Renal pelvis (tissue), 1 donor: ENCODE measurements at regions not wholly inside any gene's neighbourhood (a gene's known extent, or its start where the extent isn't known, plus 50 kb on each side); places are given as distances from the start of the nearest gene placed in this dataset.

Source experiments
- DNase-seq: peaks from one replicate; pipeline ENCODE4 v3.0.0-alpha.2; 2013

DNA sequence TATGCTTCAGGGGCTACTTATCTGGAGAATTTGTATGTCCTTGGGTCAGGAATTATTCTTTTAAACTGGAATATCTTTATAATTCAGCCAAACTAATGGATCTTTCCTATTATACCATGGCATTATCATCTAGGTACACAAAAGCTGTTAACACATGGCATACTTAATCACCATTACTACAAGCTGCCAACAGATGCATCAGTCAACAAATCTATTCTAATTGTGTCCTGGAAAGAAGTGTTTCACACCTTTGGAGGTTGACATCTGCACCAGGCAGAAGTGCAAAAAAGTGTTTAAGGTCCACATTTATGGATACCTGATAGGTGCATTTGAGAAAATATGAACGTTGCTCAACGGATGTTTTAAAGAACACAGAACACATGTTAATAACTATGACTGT, 470.2 kb upstream of the ADGRL2 start:
- DNase-seq, result no peak

DNA sequence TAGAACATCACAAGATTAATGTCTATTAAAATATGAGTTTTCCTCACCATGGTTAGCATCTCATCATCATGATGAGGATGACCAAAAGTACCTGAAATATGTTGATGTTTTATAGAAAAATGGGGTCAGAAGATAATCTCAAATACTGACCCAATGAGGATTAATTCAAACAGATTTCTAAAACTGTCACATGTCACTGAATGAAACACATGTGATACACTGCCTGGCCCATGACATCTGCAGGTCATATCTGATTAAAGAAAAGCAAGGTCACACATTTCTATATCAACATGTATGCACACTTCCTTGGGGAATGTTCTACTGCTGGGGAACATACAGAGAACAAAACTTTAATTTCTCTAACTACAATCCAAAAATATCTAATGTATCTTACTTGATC, 470.6 kb upstream of the ADGRL2 start:
- no peak for DNase-seq

DNA sequence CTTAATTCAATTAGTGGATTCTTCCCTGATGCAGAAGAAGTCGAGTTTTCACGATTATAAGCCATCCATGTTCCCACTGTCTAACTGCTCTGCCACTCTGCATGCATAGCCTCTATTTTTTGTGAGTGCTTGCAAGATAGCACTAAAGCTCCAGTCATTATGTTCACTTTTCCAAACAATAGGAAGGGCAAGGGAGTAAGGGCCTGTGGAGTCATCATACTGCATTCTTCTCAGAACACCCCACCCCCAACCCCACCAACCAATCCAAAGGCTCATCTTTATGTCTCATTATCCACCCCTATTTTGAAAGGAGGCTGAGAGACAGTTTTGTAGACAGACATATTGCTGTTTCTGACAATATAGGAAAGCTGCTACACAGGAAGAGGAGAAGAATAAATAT, 471.7 kb upstream of the ADGRL2 start:
- no peak for DNase-seq

DNA sequence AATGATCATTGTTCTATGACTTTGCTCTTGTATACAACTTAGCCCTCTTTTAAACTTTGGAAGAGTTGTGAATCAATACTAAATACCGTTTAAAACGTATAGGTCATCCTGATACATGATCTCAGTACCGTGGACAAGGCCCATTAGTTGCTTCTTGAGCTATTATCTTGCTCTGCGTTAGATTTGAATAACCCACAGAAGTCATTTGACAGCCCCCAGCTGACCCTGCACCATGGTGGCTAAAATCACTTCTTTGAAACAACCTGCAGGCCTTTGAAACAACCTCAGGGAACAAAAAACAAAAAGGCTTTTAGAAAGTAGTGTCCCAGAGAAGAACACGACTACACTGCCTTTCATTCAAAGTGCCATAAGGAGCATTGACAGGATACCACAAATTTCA, 473.0 kb upstream of the ADGRL2 start:
- no peak for DNase-seq

DNA sequence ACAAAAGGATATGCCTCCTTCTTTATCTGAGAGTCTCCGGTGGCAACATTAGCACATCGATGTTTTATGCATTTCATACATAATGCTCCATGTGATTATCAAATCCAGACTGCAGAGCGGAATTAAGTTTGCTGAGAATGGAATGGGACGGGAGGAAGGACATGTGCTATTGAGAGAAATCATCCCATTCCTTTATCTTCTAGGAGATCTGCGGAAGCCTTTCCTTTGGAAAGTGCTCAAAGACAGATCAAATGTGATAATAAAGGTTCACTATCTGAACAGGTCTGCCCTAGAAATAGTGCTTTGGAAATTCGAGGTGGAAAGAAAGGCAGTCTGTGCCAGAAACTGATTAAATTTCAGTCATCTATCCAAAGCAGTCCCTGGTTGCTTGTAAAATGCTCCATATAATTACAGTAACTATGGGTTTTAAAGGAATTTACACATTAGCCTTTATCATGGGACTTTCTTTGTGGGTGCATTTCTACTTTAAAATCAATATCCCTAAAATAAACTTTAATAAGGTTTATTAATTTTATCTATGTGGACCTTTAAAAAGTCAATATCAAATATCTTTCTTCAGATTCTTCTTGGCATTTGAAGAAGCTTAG, 473.5 kb upstream of the ADGRL2 start:
- DNase-seq, result no peak

DNA sequence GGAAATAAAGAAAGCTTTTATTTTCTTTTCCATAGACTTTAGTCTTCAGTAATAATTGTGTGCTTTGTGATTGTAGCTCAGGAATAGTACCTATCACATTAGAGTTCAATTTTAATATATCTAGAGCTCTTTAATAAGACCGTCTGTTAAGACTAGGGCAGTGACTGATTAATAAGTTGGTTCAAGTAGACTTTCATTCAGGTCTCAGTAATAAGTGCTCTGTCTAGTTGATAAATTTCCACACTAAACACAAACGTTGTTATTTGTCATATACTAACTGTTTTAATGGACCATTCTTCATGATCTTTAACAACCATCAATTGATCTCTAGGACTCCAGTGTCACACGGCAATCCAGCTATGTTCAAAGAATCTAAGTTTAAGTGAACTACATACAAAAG, 474.5 kb upstream of the ADGRL2 start:
- no peak for DNase-seq

DNA sequence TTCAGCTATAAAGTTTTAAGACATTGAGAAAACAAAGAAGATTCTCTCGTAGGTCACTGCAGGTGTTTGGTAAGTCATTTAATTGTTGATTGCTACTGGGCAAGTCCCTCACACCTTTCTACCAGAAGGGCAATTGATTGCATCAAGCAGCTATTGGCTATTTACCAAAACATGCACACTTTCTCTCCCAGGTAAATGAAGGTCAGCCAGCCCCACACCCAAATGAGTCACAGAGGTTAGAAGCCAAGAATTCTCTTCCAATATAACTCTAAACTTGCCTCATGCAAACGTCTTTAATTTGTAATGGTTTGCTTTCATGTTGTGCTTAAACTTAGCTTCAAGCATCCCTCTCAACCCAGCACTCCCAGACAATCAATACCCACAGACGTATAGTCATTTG, 475.3 kb upstream of the ADGRL2 start:
- DNase-seq, result no peak

DNA sequence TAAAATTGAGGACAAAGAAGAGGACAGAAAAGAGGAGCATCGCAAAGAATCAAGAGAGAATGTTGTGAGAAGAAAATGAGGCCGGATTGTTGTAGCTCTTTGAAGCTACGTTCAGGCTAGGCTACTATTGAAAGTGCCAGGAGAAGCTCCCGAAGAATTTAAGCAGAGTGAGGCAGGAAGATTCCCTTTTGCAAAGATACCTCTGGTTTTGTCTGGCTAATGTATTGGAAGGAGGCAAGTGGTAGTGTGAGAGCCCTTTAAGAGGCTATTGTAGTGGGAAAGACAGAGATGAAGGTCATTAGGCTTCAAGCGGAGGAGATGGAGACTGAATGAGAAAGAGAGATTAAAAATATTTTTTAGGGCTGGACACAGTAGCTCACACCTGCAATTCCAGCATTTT, 476.9 kb upstream of the ADGRL2 start:
- DNase-seq, result no peak

DNA sequence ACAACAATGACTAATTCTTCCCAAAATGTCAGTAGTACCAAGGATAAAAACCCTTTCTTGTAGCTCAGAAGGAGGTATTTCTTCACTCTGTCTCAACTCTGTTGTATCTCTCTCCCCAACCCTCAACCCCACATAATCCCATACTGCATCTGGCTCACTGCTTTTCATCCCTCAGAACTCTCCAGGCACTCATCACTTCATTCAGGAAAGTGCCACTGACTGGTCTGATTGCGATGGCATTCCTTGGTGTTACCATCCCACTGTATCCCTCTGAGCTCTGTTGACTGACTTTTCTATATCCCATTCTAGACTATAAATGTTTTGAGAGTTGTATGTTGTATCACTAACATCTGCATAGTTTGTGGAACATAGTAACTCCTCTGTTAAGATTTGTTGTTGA, 483.5 kb upstream of the ADGRL2 start:
- DNase-seq, result no peak

DNA sequence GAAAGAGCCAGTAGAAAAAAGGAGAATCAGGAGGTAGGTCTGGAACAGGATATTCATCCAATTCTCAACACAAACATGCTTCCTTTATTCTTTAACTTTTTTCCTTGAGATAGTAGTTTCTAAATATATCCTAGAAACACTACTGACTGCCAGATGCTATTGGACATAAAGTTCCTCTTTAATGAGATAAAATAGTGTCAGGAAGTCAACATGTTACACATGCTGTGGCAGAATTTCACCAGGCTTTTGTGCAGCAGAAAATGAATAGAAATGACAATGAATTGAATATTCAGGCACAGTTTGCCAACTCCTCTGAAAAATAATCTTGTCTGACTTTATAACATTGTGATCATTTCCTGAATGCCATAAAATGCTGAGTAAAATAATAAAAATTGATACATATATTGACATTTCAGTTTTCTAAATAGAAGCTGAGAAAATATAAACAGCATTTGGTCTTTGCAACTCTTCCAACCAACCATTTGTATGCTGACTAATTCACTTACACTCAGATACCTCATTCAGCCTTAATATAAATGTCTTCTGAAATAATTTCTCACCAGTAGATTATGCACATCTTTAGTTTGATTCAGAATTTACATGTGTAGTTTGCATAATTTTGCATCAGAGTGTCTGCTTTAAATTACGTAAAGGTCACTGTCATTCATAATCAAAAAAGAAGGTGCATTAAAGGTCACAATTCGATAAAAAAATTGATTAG, 486.1 kb upstream of the ADGRL2 start:
- no peak for DNase-seq

DNA sequence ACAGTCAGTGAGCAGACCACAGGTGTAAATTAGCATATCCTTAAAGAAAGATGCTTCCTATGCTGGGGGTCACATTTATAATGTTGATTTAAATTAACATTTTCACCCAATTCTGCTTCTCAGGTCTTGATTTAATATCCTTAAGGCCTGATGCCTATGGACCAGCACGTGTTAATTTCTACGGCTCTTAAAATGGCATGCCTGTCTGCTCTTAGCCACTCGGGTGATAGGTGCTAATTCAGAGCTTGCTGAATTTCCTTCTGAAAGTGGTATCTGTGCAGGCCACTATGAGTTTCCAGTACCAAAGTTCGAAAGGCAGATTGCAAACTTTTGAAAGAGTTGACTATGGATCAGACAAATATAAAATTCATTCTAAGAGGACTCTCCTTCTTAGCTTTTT, 487.4 kb upstream of the ADGRL2 start:
- DNase-seq, result no peak

DNA sequence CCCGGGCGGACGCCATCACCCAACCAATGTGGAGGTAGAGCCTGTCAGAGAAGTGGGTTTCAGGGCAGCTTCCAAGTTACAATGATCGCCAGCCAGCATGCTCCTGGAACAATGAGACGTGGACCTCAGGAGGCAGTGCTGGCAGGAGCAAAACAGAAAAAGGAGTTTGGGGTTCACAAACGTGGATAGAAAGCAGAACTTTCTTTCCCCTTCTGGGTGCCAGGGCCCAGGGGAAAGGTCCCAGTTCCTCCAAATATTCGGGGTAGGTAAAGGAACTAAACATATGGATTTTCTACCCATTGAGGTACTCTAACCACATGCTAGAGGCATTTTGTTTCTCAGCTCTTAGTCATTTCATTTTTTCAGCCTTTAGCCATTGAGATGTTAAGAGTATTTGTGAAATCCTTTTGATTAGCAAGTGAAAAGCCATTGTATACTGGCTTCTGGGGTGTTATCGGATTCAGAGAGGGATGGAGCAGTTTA, 488.4 kb upstream of the ADGRL2 start:
- DNase-seq, result no peak

DNA sequence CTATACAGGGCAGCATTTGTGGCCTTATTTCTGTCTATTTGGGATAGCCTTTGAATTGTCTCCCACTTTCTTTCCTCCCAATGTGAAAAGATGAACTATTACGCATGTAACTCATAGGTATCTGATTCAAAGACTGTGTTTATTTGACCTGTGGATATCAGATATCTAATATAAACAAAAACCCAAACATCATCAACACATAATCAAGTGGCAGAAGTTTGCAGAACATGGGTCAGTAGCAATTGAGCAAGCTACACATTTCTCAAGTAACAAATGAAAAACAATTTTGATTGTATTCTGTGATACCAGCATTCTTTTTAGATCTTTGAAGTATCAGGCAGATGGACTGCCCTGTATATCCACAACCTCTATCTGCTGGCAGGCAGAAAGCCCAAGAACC, 490.5 kb upstream of the ADGRL2 start:
- no peak for DNase-seq

DNA sequence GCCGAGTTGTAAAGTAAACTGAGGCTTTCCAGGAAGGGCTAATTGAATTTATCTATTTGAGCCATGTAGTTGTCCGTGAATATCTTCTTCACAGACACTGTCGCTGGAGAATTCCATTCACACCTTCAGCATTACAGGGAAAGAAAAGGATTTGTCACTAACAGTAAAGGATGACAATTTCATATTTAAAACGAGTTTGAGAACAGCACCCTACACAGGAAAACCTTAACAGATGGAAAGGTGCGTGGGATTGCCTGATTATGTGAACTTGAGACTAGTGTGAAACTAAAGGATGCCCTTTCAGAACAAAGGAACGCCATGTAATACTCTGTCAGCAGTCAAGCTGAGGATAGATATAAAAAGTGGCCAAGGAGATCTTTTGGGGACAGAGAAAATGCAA, 492.5 kb upstream of the ADGRL2 start:
- no peak for DNase-seq

DNA sequence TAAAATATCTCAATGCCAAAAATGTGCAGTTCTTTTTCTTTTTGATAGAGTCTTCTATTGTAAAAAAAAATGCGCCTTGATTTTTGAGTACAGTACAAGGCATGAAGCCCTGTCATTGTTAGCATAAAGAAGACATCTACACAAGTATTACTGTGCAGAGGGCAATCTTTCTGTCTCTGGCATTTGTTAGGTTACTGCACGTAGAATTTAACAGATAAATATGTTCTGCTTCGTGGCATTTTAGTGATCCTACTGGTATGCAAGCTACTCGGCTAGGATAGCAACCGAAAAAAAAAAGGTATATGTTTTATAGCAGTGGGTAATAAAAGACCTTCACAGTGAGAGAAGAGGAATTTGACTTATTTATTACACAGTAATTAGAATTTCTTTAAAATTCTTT, 492.9 kb upstream of the ADGRL2 start:
- no peak for DNase-seq

DNA sequence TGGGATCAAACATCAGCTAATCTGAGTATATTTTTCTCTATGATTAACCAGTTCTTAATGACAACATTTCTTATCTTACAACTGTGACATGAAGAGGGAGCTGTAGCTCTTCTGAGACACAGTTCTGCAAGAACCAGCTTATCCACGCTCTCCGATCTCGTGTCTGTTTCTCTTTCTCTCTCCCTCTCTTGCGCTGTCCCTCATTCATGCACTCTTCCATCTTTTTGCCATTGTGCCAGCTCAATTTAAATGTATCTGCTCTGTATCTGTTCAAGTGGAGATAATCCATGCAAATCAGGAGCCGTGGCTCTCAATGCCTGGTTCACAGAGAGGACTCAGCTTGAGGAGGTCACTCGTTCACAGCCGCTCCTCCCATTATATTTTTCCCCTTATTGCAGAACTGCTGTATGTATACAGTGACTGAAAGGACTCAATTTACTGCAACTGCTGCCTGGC, 494.7 kb upstream of the ADGRL2 start:
- peak; percentile 48 for DNase-seq

DNA sequence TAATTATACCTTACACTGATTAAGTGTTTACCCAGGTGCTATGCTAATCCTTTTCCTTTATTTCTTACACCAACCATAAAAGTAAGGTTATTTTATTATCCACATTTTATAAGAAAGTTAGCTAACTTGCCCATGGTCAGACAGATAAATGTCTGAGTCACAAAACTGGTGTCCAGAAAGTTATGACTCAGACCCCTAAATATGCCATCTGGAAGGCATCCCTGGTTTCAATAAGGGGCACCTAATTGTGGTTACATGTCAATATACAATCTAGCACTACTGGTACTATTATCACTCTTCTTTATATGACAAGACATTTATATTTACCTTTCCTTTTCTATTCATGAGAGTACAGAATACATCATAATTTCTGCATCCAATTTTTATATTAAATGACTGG, 496.5 kb upstream of the ADGRL2 start:
- DNase-seq, result no peak

DNA sequence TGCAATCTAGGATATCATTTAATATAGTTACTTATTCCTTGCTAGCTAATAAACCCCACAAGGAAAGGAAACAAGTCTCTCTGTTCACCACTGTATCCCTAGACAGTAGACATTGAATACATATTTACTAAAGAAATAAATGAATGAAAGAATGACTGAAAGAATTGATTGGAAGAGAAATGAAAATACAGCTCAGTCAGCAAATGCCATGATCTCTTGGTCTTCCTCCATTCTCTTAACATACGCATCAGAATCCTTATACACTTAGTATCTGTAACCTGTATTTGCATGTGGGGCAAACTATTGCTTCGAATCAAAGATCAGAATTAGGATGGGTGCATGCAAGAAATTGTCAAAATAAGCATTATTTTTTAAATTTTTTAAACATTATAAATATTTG, 500.8 kb upstream of the ADGRL2 start:
- DNase-seq, result no peak

DNA sequence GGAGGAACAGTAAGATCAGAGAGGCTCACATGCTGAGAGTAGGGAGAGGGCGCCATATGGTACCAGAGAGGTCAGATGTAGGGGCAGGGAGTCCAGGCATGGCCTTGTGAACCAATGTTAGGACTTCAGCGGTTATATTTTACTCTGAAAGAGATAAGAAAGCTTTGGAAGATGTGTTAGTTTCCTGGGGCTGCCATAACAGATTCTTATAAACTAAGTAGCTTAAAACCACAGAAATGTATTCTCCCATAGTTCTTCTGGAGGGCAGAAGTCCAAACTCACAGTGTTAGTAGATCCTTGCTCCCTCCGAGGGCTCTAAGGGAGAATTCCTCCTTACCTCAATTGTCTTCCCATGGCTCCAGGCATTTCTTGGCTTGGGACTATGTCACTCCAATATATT, 502.5 kb upstream of the ADGRL2 start:
- DNase-seq, result no peak

DNA sequence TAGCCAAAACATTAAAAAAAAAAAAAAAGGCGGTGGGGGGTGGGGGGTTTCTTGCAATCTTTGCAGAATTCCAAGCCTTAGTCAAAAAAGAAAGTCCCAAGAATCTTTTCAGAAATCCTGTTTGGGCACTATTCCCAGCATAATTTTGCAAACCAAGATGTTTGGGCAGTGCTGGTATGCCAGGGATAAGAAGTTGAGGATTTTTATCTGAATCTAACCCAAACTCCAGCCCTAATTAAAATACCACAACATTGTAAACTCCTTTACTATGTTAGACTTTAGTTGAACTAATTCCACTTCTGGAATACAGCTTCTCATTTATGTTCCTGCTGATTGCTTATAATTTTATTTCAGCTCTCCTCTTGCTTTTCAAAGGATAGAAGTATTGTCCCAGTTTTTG, 504.1 kb upstream of the ADGRL2 start:
- DNase-seq, result no peak

DNA sequence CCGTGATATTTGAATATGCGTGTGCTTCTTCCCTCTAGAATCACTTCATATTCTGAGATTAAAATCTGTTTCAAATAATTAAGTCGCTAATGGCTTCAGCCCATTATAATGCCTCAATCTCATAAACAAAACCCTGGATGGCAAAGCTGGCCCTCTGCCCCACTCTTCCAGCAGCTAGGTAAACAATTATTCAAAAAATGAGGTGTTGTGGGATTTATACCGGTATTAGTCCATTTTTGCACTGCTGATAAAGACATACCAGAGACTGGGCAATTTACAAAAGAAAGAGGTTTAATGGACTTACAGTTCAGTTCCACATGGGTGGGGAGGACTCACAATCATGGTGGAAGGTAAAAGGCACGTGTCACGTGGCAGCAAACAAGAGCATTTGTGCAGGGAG, 510.4 kb upstream of the ADGRL2 start:
- no peak for DNase-seq

DNA sequence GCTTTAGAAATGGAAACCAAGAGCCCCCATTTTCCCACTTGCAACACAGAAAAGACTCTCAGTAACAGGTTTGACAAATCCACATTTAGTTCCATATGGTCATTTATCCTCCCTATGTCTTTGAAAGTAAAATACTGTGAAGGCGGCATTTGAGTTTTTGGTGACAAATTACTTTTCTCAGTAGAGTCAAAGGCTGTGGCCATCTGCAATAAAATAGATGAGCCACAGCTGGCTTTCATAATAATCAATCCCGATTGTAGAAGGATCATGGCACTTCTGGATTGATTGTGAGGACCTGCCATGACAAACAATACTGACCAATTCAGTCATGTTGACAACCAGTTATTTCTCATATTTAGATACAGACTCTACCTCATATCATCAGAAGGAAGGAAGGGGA, 512.0 kb upstream of the ADGRL2 start:
- DNase-seq, result no peak

DNA sequence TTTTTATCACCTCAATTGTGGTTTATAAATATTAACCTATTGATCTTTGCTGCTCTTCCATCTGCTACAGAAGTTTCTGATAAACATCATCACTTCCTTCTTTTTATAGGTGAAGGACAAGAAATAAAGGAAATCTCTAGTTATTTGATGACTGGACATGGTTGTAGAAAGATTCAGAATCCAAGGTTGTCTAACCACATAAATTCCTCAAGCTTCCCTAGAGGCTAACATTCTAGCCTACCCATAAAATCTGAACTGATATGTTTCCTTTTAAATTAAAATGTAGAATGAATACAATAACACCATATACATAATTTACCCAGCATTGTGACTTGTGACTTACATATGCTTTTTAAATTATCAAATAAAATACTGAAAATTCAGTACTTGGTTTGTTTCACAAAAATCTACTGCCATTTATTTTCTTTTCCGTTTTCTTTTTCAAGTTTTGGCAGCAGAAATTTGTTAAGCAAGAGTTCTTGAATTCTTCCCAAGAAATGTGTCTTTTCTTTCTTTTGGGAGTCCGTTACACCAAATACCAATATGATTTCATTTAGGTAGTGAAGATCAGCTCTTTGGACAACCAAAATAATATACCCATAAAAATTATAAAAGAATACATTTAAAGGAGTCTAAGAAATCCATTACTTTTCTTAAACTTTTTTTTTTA, 513.2 kb upstream of the ADGRL2 start:
- DNase-seq, result no peak

DNA sequence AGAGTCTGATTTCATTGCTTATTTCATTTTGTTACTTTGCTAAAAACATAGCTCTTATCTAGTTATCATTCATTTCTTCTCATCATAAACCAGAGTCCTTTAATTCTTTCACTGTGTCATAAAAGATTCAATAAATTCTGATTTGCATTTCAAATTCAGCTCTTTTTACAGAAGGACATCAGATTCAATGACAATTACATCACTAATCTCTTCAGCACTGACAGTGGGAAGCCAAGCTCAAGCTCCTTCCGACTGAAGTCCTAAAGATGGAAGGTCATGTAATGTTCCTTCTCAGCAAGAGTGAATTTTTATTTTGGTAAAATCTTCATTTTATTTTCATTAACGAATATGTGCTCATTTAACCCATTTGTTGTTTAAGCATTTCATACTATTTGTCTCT, 530.7 kb upstream of the ADGRL2 start:
- DNase-seq, result no peak
